KBM-7 (cell line): ENCODE measurements at regions not wholly inside any gene's neighbourhood (a gene's known extent, or its start where the extent isn't known, plus 50 kb on each side); places are given as distances from the start of the nearest gene placed in this dataset.

Experiments
- DNase-seq: peaks from one replicate; pipeline ENCODE4 v3.0.0-alpha.2; 2015
- in situ Hi-C: fragments of 300-500 bp; cut with MboI; formaldehyde crosslinking; loops from 2 replicates; pipeline ENCODE4 v1.14.3; 2020; ENCODE audit warnings: low sequenced_read_pairs, low pct_unique_long_range_greater_than_20kb, mixed read lengths

GRCh38 chr22:49492741-49493251 lies 334.9 kb downstream of the BRD1 start:
- in situ Hi-C loops: no loop called here
- no peak for DNase-seq

GRCh38 chr22:49492308-49492707 lies 335.4 kb downstream of the BRD1 start:
- no peak for DNase-seq
- in situ Hi-C loops: no loop called here

GRCh38 chr22:49491726-49492125 lies 335.9 kb downstream of the BRD1 start:
- no peak for DNase-seq
- in situ Hi-C loops: no loop called here

GRCh38 chr22:49491221-49491635 lies 336.4 kb downstream of the BRD1 start:
- in situ Hi-C loops: no loop called here
- DNase-seq: no peak

GRCh38 chr22:49490692-49491091 lies 337.0 kb downstream of the BRD1 start:
- in situ Hi-C loops: no loop called here
- DNase-seq: no peak

GRCh38 chr22:49489821-49490220 lies 337.9 kb downstream of the BRD1 start:
- in situ Hi-C loops: no loop called here
- DNase-seq: no peak

GRCh38 chr22:49488943-49489342 lies 338.7 kb downstream of the BRD1 start:
- no peak for DNase-seq
- in situ Hi-C loops: no loop called here

GRCh38 chr22:49487950-49488349 lies 339.7 kb downstream of the BRD1 start:
- in situ Hi-C loops: no loop called here
- DNase-seq: no peak

- in situ Hi-C loops: no loop called here
- DNase-seq: no peak
Observed at GRCh38 chr22:49486225-49486624, 341.4 kb downstream of the BRD1 start.

- in situ Hi-C loops: no loop called here
- DNase-seq: no peak
Observed at GRCh38 chr22:49483946-49484345, 343.7 kb downstream of the BRD1 start.

GRCh38 chr22:49483281-49483870 lies 344.3 kb downstream of the BRD1 start:
- no peak for DNase-seq
- in situ Hi-C loops: no loop called here

GRCh38 chr22:49482811-49483210 lies 344.9 kb downstream of the BRD1 start:
- in situ Hi-C loops: no loop called here
- no peak for DNase-seq

- in situ Hi-C loops: no loop called here
- DNase-seq: no peak
Observed at GRCh38 chr22:49481659-49482399, 345.8 kb downstream of the BRD1 start.

- no peak for DNase-seq
- in situ Hi-C loops: no loop called here
Observed at GRCh38 chr22:49480896-49481658, 346.6 kb downstream of the BRD1 start.

GRCh38 chr22:49480331-49480730 lies 347.3 kb downstream of the BRD1 start:
- no peak for DNase-seq
- in situ Hi-C loops: no loop called here

- DNase-seq: no peak
- in situ Hi-C loops: no loop called here
Observed at GRCh38 chr22:49479566-49479965, 348.1 kb downstream of the BRD1 start.

GRCh38 chr22:49476800-49477400 lies 350.8 kb downstream of the BRD1 start:
- in situ Hi-C loops: no loop called here
- no peak for DNase-seq

- in situ Hi-C loops: no loop called here
- no peak for DNase-seq
Observed at GRCh38 chr22:49476176-49476575, 351.5 kb downstream of the BRD1 start.

GRCh38 chr22:49475253-49475652 lies 352.4 kb downstream of the BRD1 start:
- in situ Hi-C loops: no loop called here
- no peak for DNase-seq

- DNase-seq: no peak
Observed at GRCh38 chr22:49473286-49473685, 354.4 kb downstream of the BRD1 start.

More at GRCh38 chr22:49473286-49473685, 354.4 kb downstream of the BRD1 start:
- in situ Hi-C loops: no loop called here
